ENCODE measurements at regions not wholly inside any gene's neighbourhood (a gene's known extent, or its start where the extent isn't known, plus 50 kb on each side); places are given as distances from the start of the nearest gene placed in this dataset.

- no peak for TF ChIP-seq CTCF (conservative IDR thresholded peaks at IDR 0.05; ENCODE audit: low read length)
- no peak for TF ChIP-seq EZH2phosphoT487 (IDR thresholded peaks at IDR 0.05; ENCODE audit: borderline replicate concordance)
These were observed 230.7 kb downstream of the TOX3 start for GRCh38 chr16:52316241-52316640.
